H1 (cell line): ENCODE measurements at regions not wholly inside any gene's neighbourhood (a gene's known extent, or its start where the extent isn't known, plus 50 kb on each side); places are given as distances from the start of the nearest gene placed in this dataset.
"Not testable (repeated sequence)": the region's sequence is repeated elsewhere in the genome, so short reads cannot be mapped to it uniquely, and the experiment has no call there.

ENCODE experiments used
- CTCF ChIA-PET: fragments of 300-600 bp; sonication (Branson Sonifier 250); formaldehyde crosslinking; loops from one replicate; lab custom pipeline; 2021; ENCODE audit not compliant: partially characterized antibody; lab: Charles Lee
- POLR2A ChIA-PET: fragments of 300-600 bp; sonication (Branson Sonifier 250); formaldehyde crosslinking; loops from one replicate; lab custom pipeline; 2021; ENCODE audit warnings: inconsistent platforms; ENCODE audit not compliant: partially characterized antibody; lab: Charles Lee
- DNase-seq, 2 experiments: peaks; one replicate each; pipeline versions ENCODE4 v3.0.0 to v3.0.0-alpha.2; 2010 to 2022; ENCODE audit warnings: low spot score in 2 of 2, low read depth in 1 of 2, mixed read lengths in 1 of 2
- FAIRE-seq: peaks from 2 replicates; lab custom pipeline; 2011; peaks lifted over from hg19 to GRCh38; lab: Jason Lieb, UNC
- H2AFZ ChIP-seq: 2 replicates; pipeline ENCODE4 v1.8.1; 2012; ENCODE audit warnings: low read length, inconsistent platforms
- H2AK5ac ChIP-seq: 2 replicates; pipeline ENCODE4 v1.6.1; 2013; ENCODE audit warnings: low read depth, low read length
- H2BK120ac ChIP-seq: replicated peaks from 2 replicates; pipeline ENCODE3; 2013; ENCODE audit warnings: low read depth, low read length, inconsistent platforms
- H2BK12ac ChIP-seq: 2 replicates; pipeline ENCODE4 v1.6.1; 2013; ENCODE audit warnings: low read depth, low read length
- H2BK15ac ChIP-seq: 2 replicates; pipeline ENCODE4 v1.6.1; 2013; ENCODE audit warnings: low read length
- H2BK20ac ChIP-seq: 2 replicates; pipeline ENCODE4 v1.6.1; 2013; ENCODE audit warnings: low read length
- H2BK5ac ChIP-seq: 2 replicates; pipeline ENCODE4 v1.6.1; 2013; ENCODE audit warnings: low read depth, low read length
- H3K14ac ChIP-seq: 2 replicates; pipeline ENCODE4 v1.6.1; 2013; ENCODE audit warnings: inconsistent platforms; ENCODE audit not compliant: insufficient read length
- H3K18ac ChIP-seq: 2 replicates; pipeline ENCODE4 v1.6.1; 2013; ENCODE audit warnings: low read length; ENCODE audit errors: extremely low read depth
- H3K23ac ChIP-seq: 2 replicates; pipeline ENCODE4 v1.6.1; 2013; ENCODE audit warnings: inconsistent platforms; ENCODE audit not compliant: insufficient read length
- H3K23me2 ChIP-seq: 2 replicates; pipeline ENCODE4 v1.6.1; 2013; ENCODE audit warnings: low read depth, low read length
- H3K27ac ChIP-seq: 2 replicates; pipeline ENCODE4 v1.6.1; 2011; ENCODE audit warnings: low read depth, low read length, inconsistent platforms
- H3K27me3 ChIP-seq, 4 experiments: replicated peaks in 1 of 4; 1 replicate in 1 of 4; 2 replicates in 3 of 4; pipeline versions ENCODE4 v1.6.1 to v1.8.1; 2011 to 2013; ENCODE audit warnings: low read length in 3 of 4, mild to moderate bottlenecking in 3 of 4, inconsistent platforms in 2 of 4, mixed read lengths in 2 of 4, moderate library complexity in 1 of 4; ENCODE audit not compliant: control insufficient read depth in 3 of 4, insufficient read depth in 3 of 4; ENCODE audit errors: extremely low read depth in 1 of 4
- H3K36me3 ChIP-seq, 4 experiments: 2 replicates each; pipeline versions ENCODE4 v1.6.1 to v1.8.1; 2011 to 2013; ENCODE audit warnings: mild to moderate bottlenecking in 4 of 4, low read length in 3 of 4, moderate library complexity in 2 of 4, control low read depth in 1 of 4, inconsistent platforms in 1 of 4; ENCODE audit not compliant: insufficient read depth in 4 of 4, control insufficient read depth in 2 of 4
- H3K4ac ChIP-seq: replicated peaks from 2 replicates; pipeline ENCODE3; 2013; ENCODE audit warnings: low read length, low read depth, mixed read lengths, inconsistent platforms; ENCODE audit not compliant: insufficient read length
- H3K4me1 ChIP-seq, 4 experiments: replicated peaks in 1 of 4; 1 replicate in 1 of 4; 2 replicates in 3 of 4; pipeline versions ENCODE4 v1.6.1 to v1.8.1; 2011 to 2013; ENCODE audit warnings: low read length in 3 of 4, inconsistent platforms in 2 of 4, mixed read lengths in 1 of 4; ENCODE audit not compliant: insufficient read depth in 4 of 4, control insufficient read depth in 3 of 4
- H3K4me2 ChIP-seq, 2 experiments: 2 replicates each; pipeline versions ENCODE4 v1.6.1 to v1.8.1; 2011 to 2013; ENCODE audit warnings: low read depth in 2 of 2, low read length in 2 of 2, control low read depth in 1 of 2, inconsistent platforms in 1 of 2, mild to moderate bottlenecking in 1 of 2; ENCODE audit not compliant: insufficient read depth in 1 of 2
- H3K4me3 ChIP-seq, 4 experiments: fragments of 200-600, 300-600 bp in 1 of 4; sonication (generic), shearing (Covaris generic), sonication (Bioruptor Twin) in 1 of 4; 2 replicates each; pipeline versions ENCODE4 v1.5.1 to v1.8.1; 2011 to 2016; ENCODE audit warnings: low read length in 4 of 4, low read depth in 3 of 4, control low read depth in 2 of 4, inconsistent platforms in 2 of 4, mild to moderate bottlenecking in 2 of 4, mixed read lengths in 1 of 4, moderate library complexity in 1 of 4; ENCODE audit not compliant: insufficient read depth in 2 of 4; ENCODE audit errors: extremely low read depth in 1 of 4
- H3K56ac ChIP-seq: replicated peaks from 2 replicates; pipeline ENCODE3; 2013; ENCODE audit warnings: low read depth, mild to moderate bottlenecking, mixed read lengths, low read length, inconsistent platforms; ENCODE audit not compliant: insufficient read length
- H3K79me1 ChIP-seq: 2 replicates; pipeline ENCODE4 v1.6.1; 2013; ENCODE audit warnings: low read depth, low read length, control low read depth
- H3K79me2 ChIP-seq, 2 experiments: 2 replicates each; pipeline versions ENCODE4 v1.6.1 to v1.8.1; 2012 to 2013; ENCODE audit warnings: low read length in 2 of 2, mild to moderate bottlenecking in 2 of 2, inconsistent platforms in 1 of 2; ENCODE audit not compliant: insufficient read depth in 2 of 2, control insufficient read depth in 1 of 2
- H3K9ac ChIP-seq, 4 experiments: replicated peaks in 1 of 4; 1 replicate in 1 of 4; 2 replicates in 3 of 4; pipeline versions ENCODE4 v1.6.1 to v1.8.1; 2011 to 2013; ENCODE audit warnings: low read depth in 3 of 4, low read length in 3 of 4, control low read depth in 2 of 4, mild to moderate bottlenecking in 2 of 4, moderate library complexity in 2 of 4, inconsistent platforms in 1 of 4; ENCODE audit errors: extremely low read depth in 1 of 4
- H3K9me3 ChIP-seq, 2 experiments: 2 replicates each; pipeline versions ENCODE4 v1.6.1 to v1.8.1; 2012 to 2013; ENCODE audit warnings: mild to moderate bottlenecking in 2 of 2, moderate library complexity in 2 of 2, control low read depth in 1 of 2, inconsistent platforms in 1 of 2, low read depth in 1 of 2, low read length in 1 of 2, mixed read lengths in 1 of 2; ENCODE audit not compliant: insufficient read depth in 2 of 2
- H4K20me1 ChIP-seq, 2 experiments: replicated peaks in 1 of 2; 2 replicates each; pipeline versions ENCODE3 to v1.8.1; 2011 to 2013; ENCODE audit warnings: inconsistent platforms in 2 of 2, low read length in 2 of 2, mild to moderate bottlenecking in 1 of 2; ENCODE audit not compliant: insufficient read depth in 2 of 2, control insufficient read depth in 1 of 2
- H4K5ac ChIP-seq: 2 replicates; pipeline ENCODE4 v1.6.1; 2013; ENCODE audit warnings: low read length, low read depth, mixed read lengths, inconsistent platforms; ENCODE audit not compliant: insufficient read length
- H4K8ac ChIP-seq: 2 replicates; pipeline ENCODE4 v1.8.0; 2013; ENCODE audit warnings: mild to moderate bottlenecking, moderate library complexity, low read length, inconsistent platforms; ENCODE audit not compliant: insufficient read depth; ENCODE audit errors: extremely low read depth
- H4K91ac ChIP-seq: replicated peaks from 2 replicates; pipeline ENCODE3; 2013; ENCODE audit warnings: low read length, mixed read lengths, inconsistent platforms; ENCODE audit not compliant: insufficient read length
- WGBS, 2 experiments: shearing (Covaris generic) in 1 of 2; methylation state at CpG; one replicate each; pipeline versions ENCODE4 v1.1.6 to v1.1.7; 2013 to 2015; ENCODE audit warnings: low lambda C conversion rate in 2 of 2, mixed read lengths in 2 of 2, inconsistent platforms in 1 of 2, low coverage in 1 of 2, missing lambda C conversion rate in 1 of 2; ENCODE audit not compliant: insufficient replicate concordance in 2 of 2, insufficient coverage in 1 of 2, insufficient read length in 1 of 2; ENCODE audit errors: extremely low coverage in 1 of 2, missing lambda C conversion rate in 1 of 2; 5-methylcytosine and 5-hydroxymethylcytosine counted together

DNA sequence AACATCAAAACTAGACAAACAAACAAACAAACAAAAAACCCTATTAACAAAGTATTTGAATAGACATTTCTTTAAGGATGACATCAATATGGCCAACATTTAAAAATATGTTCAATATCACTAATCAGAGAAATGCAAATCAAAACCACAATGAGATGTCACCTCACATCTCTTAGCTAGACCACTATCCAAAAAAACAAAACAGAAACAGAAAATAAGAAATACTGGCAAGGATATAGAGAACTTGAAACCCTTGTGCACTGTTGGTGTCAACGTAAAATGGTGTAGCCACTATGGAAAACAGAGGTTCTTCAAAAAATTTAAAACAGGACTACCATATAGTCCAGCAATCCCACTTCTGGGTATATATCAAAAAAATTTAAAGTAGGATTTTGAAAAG is 308.2 kb downstream of the SPATA31A1 start:
- H3K27ac ChIP-seq, H3K4ac ChIP-seq, H3K23me2 ChIP-seq, H3K23ac ChIP-seq, H2BK20ac ChIP-seq, H2AK5ac ChIP-seq, H4K5ac ChIP-seq, H3K9ac ChIP-seq, H3K4me1 ChIP-seq, H4K8ac ChIP-seq, H2BK12ac ChIP-seq, H2BK15ac ChIP-seq, H3K79me1 ChIP-seq, H3K4me3 ChIP-seq, H3K56ac ChIP-seq, CTCF ChIA-PET, H3K18ac ChIP-seq, H4K20me1 ChIP-seq, DNase-seq, H2AFZ ChIP-seq, H3K27me3 ChIP-seq, H3K14ac ChIP-seq, H2BK120ac ChIP-seq, H4K91ac ChIP-seq, H3K79me2 ChIP-seq, FAIRE-seq, H3K4me2 ChIP-seq, H3K9me3 ChIP-seq, POLR2A ChIA-PET, H2BK5ac ChIP-seq, H3K36me3 ChIP-seq: not testable (repeated sequence)
- WGBS, 2 experiments: no CpG with 5 or more reads among the region's 1 CpG

DNA sequence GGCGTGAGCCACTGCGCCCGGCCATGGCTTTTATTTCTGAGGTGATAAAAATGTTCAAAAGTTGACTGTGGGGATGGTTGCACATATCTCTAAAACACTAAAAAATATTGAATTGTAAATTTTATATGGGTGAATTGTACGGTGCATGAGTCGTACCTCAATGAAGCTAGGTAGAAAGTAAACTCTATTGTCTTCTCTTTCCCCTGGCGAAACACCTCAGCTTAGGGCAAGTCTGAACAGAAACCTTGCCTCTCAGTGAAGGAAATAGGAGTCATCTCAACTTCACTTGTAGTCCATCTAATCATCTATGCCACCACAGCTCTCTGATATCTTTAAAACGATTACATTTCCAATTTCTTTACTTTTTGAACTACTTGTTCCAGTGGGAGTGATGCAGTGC is 309.6 kb downstream of the SPATA31A1 start:
- H3K9ac ChIP-seq, H3K9me3 ChIP-seq, H2AFZ ChIP-seq, POLR2A ChIA-PET, H2BK15ac ChIP-seq, H3K4me1 ChIP-seq, H4K5ac ChIP-seq, H3K79me2 ChIP-seq, H3K79me1 ChIP-seq, H3K4me2 ChIP-seq, H3K23me2 ChIP-seq, CTCF ChIA-PET, DNase-seq, H3K23ac ChIP-seq, H2BK120ac ChIP-seq, FAIRE-seq, H3K36me3 ChIP-seq, H3K14ac ChIP-seq, H4K91ac ChIP-seq, H2AK5ac ChIP-seq, H2BK12ac ChIP-seq, H3K18ac ChIP-seq, H4K8ac ChIP-seq, H3K4me3 ChIP-seq, H4K20me1 ChIP-seq, H2BK5ac ChIP-seq, H2BK20ac ChIP-seq, H3K56ac ChIP-seq, H3K4ac ChIP-seq, H3K27ac ChIP-seq, H3K27me3 ChIP-seq: not testable (repeated sequence)
- WGBS, 2 experiments: 77% methylated on average over 3 of the region's 7 CpGs; no CpG with 5 or more reads in 1 of the 2 experiments
